ENCODE measurements at regions not wholly inside any gene's neighbourhood (a gene's known extent, or its start where the extent isn't known, plus 50 kb on each side); places are given as distances from the start of the nearest gene placed in this dataset.

DNA sequence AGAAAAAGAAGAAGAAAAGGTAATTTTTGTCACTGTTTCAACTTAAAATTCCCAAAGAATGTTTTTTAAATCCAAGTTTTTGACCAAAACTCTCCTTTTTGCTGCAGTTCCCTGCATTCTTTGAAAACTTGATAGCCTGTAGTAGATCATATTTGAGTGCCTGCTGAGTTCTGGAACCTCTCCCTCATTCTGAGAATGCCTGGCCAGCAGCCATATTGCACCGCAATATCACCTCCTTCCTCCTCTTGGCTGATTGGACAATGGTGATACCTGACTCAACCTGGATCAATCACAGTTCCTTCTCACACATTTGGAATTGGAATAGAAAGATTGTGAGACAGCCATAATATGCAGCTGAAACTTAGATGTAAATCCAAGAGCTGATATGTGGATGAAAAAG lies 97.6 kb upstream of the GAP43 start:
- DNase-seq (ENCODE audit: low read depth) = no peak

DNA sequence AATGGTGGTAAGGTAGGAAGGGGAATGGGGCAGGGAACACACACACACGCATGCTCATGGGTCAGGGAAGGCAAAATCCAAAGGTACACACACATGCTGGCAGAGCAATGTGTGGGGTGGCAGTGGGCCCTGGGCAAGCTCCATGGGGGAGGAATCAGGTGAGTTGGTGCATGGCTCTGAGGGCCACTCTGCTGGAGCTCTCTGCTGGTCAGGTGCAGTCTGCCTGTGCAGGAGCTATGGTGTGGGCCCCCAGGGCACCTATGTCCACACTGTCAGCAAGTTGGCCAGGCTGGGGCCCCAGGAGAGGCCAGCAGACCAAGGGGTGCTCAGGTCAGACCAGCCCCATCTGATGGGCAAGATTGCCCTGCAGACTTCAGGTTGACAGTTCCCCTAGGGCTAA lies 90.1 kb upstream of the GAP43 start:
- DNase-seq (ENCODE audit: low read depth) = no peak

- DNase-seq (ENCODE audit: low read depth) = no peak
Measured at GRCh38 chr3:115536171-115536570, 87.1 kb upstream of the GAP43 start.

DNA sequence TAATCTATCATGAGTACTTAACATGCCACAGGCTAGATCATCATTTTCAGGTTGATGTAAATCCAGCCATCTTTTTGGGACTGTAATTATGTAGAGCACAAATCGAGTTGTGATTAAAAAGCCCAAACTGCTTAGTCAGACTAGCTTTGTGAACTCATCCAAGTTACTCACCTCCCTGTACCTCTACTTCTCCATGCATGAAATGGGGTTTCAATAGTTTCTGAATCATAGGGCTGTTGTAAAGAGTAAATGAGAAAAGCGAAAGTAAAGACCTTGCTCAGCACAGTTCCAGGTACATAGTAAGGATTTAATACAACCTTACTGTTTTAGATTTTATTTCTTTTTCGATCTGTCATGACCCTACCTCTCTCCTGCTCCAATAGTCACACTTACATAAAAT lies 85.6 kb upstream of the GAP43 start:
- no peak for DNase-seq (ENCODE audit: low read depth)

DNA sequence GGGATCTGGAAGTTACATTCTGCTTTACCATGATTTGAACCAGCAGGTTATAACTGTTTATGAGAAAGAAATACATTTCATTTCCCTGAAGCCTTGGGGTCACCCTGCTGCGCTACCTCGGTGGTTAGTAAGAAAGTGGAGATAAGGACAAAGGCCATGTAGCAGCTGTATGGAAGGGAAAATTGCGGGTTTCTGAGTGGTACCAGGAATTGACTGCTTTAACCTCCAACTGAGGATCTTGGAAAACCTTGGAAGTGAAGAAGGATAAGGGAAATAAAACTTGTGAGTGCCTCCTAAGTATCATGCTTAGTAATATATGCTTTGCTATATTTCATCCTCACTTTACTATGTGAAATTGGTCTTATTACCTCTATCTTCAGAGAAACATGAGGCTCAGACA lies 76.1 kb upstream of the GAP43 start:
- DNase-seq (ENCODE audit: low read depth) = no peak

DNA sequence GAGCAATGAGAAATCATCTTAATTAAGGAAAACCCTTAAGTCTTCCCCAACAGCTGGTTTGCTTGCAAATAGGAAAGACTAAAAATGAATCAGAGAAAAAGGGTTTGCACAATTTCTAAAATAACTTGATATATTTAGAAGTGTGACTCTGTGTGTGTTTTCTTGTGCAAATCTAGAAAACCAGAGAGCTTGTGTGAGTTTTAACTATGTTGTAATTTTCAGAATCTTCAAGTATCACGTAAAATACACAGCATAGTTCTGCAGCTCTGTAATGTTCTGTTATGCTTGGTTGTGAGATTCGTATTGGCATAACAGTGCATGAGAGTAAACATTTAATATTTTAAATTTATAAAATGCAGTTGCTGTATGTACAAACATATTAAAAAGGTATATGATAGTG lies 74.7 kb upstream of the GAP43 start:
- DNase-seq (ENCODE audit: low read depth) = no peak

- DNase-seq (ENCODE audit: low read depth) = no peak
Measured at GRCh38 chr3:115549071-115549470, 74.2 kb upstream of the GAP43 start.

GRCh38 chr3:115550285-115550761 lies 73.0 kb upstream of the GAP43 start:
- no peak for DNase-seq (ENCODE audit: low read depth)

DNA sequence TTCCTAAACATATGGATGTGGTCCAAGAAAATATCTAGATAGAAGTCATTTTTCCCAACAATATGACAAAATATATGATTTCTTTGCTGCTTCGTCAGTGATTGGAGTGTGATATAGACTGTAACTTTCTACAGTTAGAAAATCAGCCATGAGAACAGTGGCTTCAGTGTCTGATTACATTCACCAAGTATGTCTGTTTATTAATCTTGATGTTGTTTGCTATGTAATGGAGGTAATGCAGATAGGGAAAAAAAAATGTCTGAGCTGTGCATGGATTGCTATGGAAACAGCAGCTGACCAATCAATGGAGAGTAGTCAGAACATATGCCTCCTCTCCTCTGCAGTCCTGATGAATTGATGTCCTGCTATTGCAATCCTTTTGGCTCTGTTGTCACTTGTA lies 72.3 kb upstream of the GAP43 start:
- DNase-seq (ENCODE audit: low read depth) = no peak

- no peak for DNase-seq (ENCODE audit: low read depth)
Measured at GRCh38 chr3:115552007-115552406, 71.3 kb upstream of the GAP43 start.

DNA sequence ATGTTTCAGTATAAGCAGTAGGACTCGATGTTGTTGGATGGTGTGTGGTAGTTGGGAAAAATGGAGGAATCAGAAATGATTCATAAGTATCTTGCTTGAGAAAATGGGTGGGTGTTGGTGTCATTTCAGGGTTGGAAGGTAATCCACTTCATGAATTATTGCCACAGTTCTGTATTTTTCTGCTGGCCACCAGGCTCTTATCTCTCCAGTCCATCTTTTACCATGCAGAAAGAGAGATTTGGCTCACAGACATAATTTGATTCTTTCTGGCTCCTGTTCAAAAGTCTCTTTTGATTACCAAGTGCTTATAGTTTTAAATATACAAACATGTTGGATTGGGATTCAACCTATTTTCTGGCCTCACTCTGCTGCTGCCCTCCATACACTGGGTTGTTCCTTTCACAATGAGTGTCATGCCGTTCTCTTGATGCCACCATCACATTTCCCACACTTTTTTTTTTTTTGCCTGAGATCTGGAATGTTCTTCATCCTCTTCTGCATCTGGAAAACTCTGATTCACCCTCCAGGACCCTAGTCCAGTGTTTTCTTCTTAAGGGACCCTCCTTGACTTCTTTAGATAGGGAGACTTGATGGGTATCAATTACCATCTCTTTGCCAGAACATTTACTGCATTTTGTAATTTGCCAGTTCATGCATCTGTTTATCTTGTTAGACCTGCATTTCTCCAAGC lies 69.4 kb upstream of the GAP43 start:
- no peak for DNase-seq (ENCODE audit: low read depth)

DNA sequence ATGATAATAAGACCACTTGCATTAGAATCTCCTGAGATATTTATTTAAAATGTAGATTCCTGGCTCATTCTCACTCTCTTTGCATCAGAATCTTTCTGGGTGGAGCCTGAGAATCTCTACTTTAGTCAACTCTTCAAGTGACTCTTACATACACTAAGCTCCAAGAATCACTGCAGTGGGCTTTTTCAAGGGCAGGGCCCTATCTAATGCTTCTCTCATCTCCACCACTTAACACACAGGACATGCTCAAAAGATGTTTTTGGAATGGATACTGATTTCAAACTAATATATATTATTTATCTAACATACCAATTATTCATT lies 68.9 kb upstream of the GAP43 start:
- no peak for DNase-seq (ENCODE audit: low read depth)

GRCh38 chr3:115562636-115563267 lies 60.6 kb upstream of the GAP43 start:
- no peak for DNase-seq (ENCODE audit: low read depth)

DNA sequence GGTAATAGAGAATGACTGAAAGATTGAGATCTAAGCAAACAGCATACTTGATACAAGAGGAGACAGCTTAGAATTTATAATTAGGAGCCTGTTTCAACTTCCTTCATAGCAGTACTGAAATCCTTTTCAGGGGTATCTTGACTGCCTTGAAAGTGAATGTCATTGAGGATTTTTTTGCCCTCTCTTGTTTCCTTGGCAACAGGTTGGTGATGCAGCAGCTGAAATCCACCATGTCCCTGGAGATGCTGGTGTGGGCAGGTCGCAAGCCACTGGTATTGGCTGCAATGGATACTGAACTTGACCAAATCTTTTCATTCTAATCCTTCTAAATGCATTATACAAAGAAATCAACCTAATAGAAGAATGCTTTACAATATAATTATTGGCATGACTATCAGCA lies 59.3 kb upstream of the GAP43 start:
- DNase-seq (ENCODE audit: low read depth) = no peak

DNA sequence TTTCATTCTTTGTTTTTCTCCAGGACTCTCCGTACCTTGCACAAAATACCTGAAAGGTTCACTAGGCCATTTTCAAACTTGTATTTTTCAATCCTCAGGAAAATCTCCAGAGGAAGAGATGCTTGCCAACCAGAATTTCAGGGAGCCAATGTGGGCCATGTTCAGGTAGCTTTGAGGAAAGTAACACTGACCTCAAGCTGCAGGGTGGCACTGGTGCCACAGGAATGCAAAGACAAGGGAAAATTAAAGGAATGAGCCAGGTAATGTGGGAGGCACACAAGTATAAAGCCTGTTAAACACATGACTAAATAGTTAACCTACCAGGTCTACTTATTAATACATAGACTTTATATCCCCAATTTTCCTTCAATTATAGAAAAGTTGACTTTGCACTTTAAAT lies 51.9 kb upstream of the GAP43 start:
- DNase-seq (ENCODE audit: low read depth) = no peak

Data from HS-5 (cell line).